Dedifferentiated amniotic fluid mesenchymal stem cell (primary cell): ENCODE measurements at regions not wholly inside any gene's neighbourhood (a gene's known extent, or its start where the extent isn't known, plus 50 kb on each side); places are given as distances from the start of the nearest gene placed in this dataset.

Experiments used
- DNase-seq: peaks from one replicate; pipeline ENCODE4 v3.0.0-alpha.2; 2016; ENCODE audit errors: extremely low spot score

DNA sequence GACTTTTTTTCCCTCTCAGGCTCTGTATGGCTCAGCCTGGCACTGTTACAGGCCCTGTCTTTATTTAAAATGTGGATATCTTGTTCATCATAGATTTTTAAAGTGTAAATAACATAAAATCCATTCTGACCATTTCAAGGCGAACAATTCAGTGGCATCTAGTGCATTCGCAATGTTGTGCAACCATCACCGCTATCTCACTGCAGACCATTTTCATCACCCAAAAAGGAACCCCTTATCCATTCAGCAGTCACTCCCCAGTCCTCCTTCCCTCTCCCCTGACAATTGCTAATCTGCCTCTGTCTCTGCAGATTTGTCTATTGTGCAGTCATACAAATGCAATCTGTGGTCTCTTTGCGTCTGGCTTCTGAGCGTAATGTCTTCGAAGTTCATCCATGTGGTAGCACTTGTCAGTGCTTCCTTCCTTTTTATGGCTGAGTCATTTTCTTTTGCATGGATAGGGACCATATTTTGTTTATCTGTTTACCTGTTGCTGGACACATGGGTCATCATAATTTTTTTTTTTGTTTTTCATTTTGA, 148.8 kb upstream of the LHX5 start:
- DNase-seq = no peak

GRCh38 chr12:113619202-113619601, 147.5 kb upstream of the LHX5 start:
- no peak for DNase-seq

- DNase-seq = no peak
These were observed 141.7 kb upstream of the LHX5 start for GRCh38 chr12:113613414-113613813.

DNA sequence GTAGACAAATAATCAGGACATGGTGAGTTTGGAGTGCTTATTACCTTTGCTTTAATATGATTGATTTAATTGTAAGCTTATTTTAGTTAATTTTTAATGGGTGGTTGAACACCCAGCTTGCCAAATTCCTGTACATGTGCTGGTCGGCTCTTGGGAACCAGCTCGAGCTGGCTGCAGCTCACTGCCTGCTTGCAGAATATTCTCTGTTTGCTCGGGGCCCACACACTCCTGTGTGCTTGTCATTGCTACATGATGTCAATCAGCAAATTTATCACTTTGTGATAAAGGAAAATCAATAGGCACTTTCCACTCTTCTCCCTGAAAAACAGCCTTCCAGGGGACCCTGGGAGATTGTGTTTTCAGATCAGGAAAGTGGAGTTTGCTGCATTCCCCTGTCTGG, 141.1 kb upstream of the LHX5 start:
- no peak for DNase-seq

- no peak for DNase-seq
These were observed 140.5 kb upstream of the LHX5 start for GRCh38 chr12:113612076-113612728.

DNA sequence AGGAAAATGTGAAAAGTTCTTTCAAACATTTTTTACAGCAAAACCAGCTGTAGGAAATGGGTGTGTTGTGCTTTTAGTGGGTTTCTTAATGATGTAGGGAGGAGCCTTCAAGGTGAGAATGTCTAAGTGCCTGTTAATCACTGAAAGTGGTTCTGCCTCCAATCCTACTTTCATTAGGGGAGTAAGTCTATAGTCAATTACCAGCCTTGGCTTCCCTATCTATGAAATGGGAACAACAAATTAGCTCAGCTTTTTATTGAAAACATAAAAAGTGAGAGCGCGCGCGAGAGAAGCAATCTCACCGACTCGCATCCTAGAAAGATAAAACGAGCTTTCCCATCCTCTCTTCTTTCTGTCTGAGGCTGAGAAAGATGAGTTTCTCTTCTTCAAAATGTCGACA, 140.0 kb upstream of the LHX5 start:
- DNase-seq = no peak

GRCh38 chr12:113610698-113611097, 139.0 kb upstream of the LHX5 start:
- DNase-seq = no peak

- no peak for DNase-seq
These were observed 138.2 kb upstream of the LHX5 start for GRCh38 chr12:113609692-113610469.

DNA sequence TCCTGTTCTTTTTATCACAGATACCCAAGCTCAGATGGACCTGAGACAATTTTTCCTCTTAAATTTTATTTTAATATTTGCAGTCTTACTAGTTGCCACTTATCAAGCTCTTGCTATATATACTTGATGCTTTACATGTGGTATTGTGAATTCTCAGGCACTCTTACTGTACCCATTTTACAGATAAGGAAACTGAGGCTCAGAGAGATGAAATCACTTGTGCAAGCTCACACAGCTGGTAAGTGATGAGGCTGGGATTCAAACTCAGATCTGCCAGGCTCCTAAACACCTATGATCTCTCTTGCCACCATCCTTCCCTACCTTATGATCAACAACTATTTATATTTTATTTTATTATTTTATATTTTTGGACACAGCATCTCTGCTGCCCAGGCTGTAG, 133.0 kb upstream of the LHX5 start:
- no peak for DNase-seq

- DNase-seq = no peak
These were observed 130.1 kb upstream of the LHX5 start for GRCh38 chr12:113601656-113602263.

DNA sequence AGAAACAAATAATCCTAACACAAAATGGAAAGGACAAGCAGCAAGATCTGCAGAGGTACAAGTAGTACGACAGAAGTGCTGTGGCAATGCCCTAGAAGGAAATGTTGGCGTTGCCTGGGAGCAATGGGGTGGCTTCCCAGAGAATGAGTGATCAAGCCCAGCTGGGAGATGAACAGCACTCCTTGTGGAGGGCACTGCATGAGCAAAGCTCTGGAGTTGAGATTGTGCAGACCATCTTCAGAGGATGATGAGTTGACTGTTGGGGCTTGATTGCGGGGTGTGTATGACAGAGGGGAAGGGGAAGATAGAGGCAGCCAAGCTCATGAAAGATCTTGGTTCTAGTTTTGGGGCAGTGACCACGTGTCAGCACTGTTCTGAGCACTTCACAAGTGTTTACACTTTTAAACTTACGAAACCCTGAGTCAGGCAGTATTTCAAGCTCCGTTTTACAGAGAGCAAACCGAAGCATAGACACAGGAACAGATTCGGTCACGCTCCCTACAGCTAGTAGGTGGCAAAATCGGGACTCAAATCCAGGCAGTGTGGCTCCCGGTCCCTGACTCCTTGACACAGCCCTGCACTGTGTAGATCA, 127.2 kb upstream of the LHX5 start:
- no peak for DNase-seq

GRCh38 chr12:113594967-113595366, 123.3 kb upstream of the LHX5 start:
- DNase-seq = no peak

DNA sequence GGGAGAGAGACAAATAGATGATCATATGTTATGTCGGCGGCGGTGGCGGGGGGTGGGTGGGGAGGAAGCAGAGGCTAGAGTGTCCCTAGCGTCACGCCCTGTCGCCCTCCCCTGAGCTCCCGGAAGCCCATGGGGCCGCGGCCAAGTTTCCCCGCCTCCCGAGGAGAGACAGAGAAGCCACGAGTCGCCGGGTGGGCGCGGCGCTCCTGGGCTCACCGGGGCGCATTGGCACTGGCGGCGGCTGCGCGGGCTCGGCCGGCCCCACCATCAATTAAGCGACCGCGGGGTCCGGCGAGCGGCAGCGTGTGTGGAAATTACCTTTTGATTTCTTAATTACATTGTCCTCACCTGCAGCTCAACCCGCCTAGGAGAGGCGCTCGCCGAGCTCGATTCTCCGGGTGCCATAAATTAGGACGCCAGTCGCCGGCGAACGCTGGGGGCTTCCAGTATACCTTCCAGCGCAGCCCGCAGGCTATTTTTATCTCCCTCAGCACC, 119.9 kb upstream of the LHX5 start:
- DNase-seq = no peak

- DNase-seq = no peak
These were observed 117.8 kb upstream of the LHX5 start for GRCh38 chr12:113589437-113589836.

GRCh38 chr12:113587720-113588119, 116.0 kb upstream of the LHX5 start:
- no peak for DNase-seq

DNA sequence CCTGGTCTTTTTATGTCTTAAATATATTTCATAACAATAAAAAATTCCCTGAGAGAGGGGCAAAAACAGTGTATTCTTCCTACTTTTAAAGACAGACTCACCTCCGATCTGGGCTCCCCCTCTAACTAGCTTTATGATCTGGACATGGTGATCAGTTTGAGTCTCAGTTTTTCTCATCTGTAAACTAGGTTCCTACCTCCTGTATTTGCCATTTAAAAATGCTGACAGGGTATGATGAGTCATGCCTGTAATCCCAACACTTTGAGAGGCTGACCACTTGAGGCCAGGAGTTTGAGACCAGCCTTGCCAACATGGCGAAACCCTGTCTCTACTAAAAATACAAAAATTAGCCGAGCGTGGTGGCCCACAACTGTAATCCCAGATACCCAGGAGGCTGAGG, 114.8 kb upstream of the LHX5 start:
- no peak for DNase-seq

- DNase-seq = no peak
These were observed 111.0 kb upstream of the LHX5 start for GRCh38 chr12:113582521-113583218.

DNA sequence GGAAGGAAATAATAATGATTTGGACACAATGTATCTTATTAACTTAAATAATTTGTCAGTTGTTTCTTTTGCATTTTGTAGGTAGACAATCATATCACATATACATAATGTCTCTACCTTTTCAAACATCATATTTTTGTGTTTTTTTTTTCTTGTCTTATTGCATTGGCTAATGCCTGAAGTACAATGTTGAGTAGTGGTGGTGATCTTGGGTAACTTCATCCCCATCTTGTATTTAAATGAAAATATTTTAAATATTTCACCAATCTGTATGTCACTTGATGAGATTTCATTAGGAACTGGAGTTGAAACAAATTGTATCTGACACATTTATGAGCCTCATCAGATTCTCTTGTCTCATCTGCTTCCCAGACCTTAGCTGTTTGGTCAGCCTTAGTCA, 109.7 kb upstream of the LHX5 start:
- DNase-seq = no peak

- no peak for DNase-seq
These were observed 108.8 kb upstream of the LHX5 start for GRCh38 chr12:113580437-113580836.

GRCh38 chr12:113577464-113578129, 105.9 kb upstream of the LHX5 start:
- DNase-seq = no peak

DNA sequence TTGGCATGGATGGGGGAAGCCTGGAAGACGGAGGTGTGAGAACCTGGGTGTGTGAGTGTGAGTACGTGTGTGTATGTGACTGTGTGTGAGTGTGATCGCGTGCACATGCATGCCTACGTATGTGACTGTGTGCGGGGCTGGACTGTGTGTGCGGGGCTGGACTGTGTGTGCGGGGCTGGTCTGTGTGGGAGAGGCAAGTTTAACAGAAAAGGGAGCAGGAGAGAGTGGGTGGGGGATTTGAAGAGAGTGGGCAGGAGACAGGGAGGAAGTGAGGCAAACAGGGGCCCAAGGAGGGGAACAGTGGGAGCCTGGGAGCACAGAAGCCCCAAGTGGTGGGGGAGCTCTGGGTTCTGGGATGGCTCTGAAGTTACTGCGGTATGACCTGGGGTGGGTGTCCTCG, 103.7 kb upstream of the LHX5 start:
- no peak for DNase-seq
